Gastroesophageal sphincter (tissue), 4 donors: ENCODE measurements at regions not wholly inside any gene's neighbourhood (a gene's known extent, or its start where the extent isn't known, plus 50 kb on each side); places are given as distances from the start of the nearest gene placed in this dataset.

Experiments
- ATAC-seq: fragments of 150-250 bp; one replicate; pipeline ENCODE4 v1.9.1; 2016; ENCODE audit warnings: mild to moderate bottlenecking, moderate library complexity
- H3K27ac ChIP-seq, 4 donors: fragments of 200-600 bp; sonication (generic) in 3 of 4; 1 replicate in 3 of 4; 2 replicates in 1 of 4; pipeline ENCODE4 v1.5.1; 2016 to 2019
- H3K27me3 ChIP-seq: fragments of 200-600 bp; sonication (generic); one replicate; pipeline ENCODE4 v1.5.1; 2019
- H3K36me3 ChIP-seq, 2 donors: fragments of 200-600 bp; sonication (generic); one replicate each; pipeline ENCODE4 v1.5.1; 2019; ENCODE audit warnings: control low read depth in 1 of 2
- H3K4me1 ChIP-seq, 3 donors: fragments of 200-600 bp; sonication (generic); 1 replicate in 2 of 3; 2 replicates in 1 of 3; pipeline ENCODE4 v1.5.1; 2016 to 2019; ENCODE audit warnings: control low read depth in 2 of 3
- H3K4me3 ChIP-seq, 2 donors: fragments of 200-600 bp; sonication (generic); one replicate each; pipeline ENCODE4 v1.5.1; 2019; ENCODE audit warnings: mild to moderate bottlenecking in 1 of 2, moderate library complexity in 1 of 2
- H3K9me3 ChIP-seq, 3 donors: fragments of 200-600 bp; sonication (generic); one replicate each; pipeline ENCODE4 v1.5.1; 2017 to 2019; ENCODE audit warnings: control low read depth in 2 of 3
- EP300 ChIP-seq: sonication (generic); formaldehyde crosslinking; IDR thresholded peaks from one replicate; pipeline ENCODE4 v1.6.1; 2017; ENCODE audit warnings: antibody characterized with exemption, mild to moderate bottlenecking
- POLR2A ChIP-seq, 2 donors: fragments of 450-650 bp; IDR thresholded peaks; one replicate each; pipeline ENCODE4 v1.6.1; 2017; ENCODE audit warnings: antibody characterized with exemption in 2 of 2, mild to moderate bottlenecking in 2 of 2, moderate library complexity in 1 of 2
- POLR2AphosphoS5 ChIP-seq: sonication (generic); formaldehyde crosslinking; IDR thresholded peaks from one replicate; pipeline ENCODE4 v1.6.1; 2017; ENCODE audit warnings: antibody characterized with exemption
- WGBS, 2 donors: methylation state at CpG; one replicate each; pipeline ENCODE4 v1.1.5; 2018; ENCODE audit warnings: low coverage in 1 of 2; 5-methylcytosine and 5-hydroxymethylcytosine counted together
- TF ChIP-seq, protein P1 (sequence below), 4 experiments: fragments of 200-600 bp in 2 of 4; fragments of 450-650 bp in 2 of 4; sonication (generic) in 1 of 4; IDR thresholded peaks; one replicate each; pipeline ENCODE4 v1.5.1; 2017 to 2019; ENCODE audit warnings: antibody characterized with exemption in 4 of 4, mild to moderate bottlenecking in 2 of 4, moderate library complexity in 2 of 4

DNA sequence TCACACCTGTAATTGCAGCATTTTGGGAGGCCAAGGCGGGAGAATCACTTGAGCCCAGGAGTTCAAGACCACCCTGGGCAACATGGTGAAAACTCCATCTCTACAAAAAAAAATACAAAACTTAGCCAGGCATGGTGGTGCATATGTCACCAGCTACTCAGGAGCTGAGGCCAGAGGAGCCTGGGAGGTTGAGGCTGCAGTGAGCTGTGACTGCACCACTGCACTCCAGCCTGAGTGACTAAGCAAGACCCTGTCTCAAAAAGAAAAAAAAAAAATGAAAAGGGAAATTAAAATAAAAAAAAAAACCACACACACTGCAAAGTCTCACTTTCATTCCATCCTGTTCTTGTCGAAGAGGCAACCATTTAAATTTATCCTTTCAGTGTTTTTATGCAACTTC lies 100.8 kb upstream of the PIAS1 start:
- no peak for ATAC-seq
- Histone ChIP-seq H3K4me3 (no peak overlapping the region), H3K36me3 (no peaks in the 10 kb centered on the region), H3K27ac (no peak overlapping the region), H3K9me3 (no peaks in the 10 kb centered on the region), H3K27me3 (no peaks in the 10 kb centered on the region), H3K4me1 (peaks cover 0 to 10% (median 0%) of the 10 kb centered on the region in 3 donors)
- WGBS, 2 donors = 85 to 86% methylated on average over 1 to 2 of the region's 2 CpGs
- TF ChIP-seq EP300 (no peak), POLR2AphosphoS5 (no peak), POLR2A (IDR thresholded peaks at IDR 0.05) (no peak)
- TF ChIP-seq, protein P1, sequence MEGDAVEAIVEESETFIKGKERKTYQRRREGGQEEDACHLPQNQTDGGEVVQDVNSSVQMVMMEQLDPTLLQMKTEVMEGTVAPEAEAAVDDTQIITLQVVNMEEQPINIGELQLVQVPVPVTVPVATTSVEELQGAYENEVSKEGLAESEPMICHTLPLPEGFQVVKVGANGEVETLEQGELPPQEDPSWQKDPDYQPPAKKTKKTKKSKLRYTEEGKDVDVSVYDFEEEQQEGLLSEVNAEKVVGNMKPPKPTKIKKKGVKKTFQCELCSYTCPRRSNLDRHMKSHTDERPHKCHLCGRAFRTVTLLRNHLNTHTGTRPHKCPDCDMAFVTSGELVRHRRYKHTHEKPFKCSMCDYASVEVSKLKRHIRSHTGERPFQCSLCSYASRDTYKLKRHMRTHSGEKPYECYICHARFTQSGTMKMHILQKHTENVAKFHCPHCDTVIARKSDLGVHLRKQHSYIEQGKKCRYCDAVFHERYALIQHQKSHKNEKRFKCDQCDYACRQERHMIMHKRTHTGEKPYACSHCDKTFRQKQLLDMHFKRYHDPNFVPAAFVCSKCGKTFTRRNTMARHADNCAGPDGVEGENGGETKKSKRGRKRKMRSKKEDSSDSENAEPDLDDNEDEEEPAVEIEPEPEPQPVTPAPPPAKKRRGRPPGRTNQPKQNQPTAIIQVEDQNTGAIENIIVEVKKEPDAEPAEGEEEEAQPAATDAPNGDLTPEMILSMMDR (IDR thresholded peaks at IDR 0.05) = no peak

DNA sequence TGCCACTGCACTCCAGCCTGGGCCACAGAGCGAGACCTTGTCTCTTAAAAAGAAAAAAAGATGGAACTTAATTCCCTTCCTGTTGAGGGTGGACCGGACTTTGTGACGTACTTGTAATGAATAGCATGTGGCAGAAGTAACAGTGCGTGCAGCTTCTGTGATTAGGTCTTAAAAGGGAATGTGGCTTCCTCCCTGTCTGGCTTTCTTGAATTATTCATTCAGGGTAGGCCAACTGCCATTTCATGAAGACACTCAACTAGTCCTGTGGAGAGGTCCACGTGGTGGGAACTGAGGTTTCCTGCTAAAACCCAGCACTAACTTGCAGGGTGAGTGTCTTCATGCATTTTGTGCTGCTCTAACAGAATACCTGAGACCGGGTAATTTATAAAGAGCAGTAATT lies 98.9 kb upstream of the PIAS1 start:
- H3K36me3 ChIP-seq = no peaks in the 10 kb centered on the region
- TF ChIP-seq, protein P1 (IDR thresholded peaks at IDR 0.05) = no peak
- no peak for TF ChIP-seq POLR2A (IDR thresholded peaks at IDR 0.05)
- TF ChIP-seq EP300 = no peak
- ATAC-seq = peak; percentile 10
- peaks cover 0 to 10% (median 0%) of the 10 kb centered on the region in 3 donors for H3K4me1 ChIP-seq
- H3K27ac ChIP-seq = peak overlapping the region in 1 of 4 donors; percentile 75
- no peaks in the 10 kb centered on the region for H3K27me3 ChIP-seq
- no peak overlapping the region for H3K4me3 ChIP-seq
- WGBS, 2 donors = 72 to 75% methylated on average over 6 of the region's 6 CpGs
- no peaks in the 10 kb centered on the region for H3K9me3 ChIP-seq

DNA sequence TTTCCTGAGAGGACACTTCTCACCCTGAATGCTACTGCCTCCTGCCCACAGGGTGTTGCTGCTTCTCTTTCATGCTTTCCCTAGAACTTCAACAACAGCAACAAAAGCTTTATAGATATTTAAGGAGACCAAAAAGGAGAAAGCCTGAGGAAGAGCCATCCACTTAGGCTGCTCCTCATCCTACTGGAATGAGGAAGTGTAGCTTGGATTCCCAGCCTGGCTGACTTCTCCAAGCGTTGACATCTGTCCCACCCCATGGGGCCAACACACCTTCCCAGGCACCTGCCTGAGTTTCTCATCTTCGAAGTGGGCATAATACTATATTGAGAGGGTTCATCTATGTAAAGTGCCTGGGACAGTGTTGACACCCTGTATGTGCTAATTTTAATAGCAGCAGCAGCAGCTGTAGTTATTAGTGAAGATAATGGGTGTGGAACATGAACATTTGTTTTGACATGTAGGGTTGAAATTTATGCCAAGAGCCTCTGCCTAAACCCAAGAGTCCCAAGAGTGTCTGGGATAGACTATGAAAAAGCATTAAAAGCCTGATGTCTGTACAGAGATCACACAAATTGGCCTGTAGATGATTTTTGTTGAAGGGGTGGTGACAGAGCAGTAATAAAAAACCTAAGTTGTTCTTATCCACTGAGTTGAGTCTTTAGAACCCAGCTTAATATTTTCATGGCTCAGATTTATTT lies 96.5 kb upstream of the PIAS1 start:
- no peak for TF ChIP-seq POLR2A (IDR thresholded peaks at IDR 0.05)
- TF ChIP-seq POLR2AphosphoS5 = no peak
- no peak for TF ChIP-seq EP300
- Histone ChIP-seq H3K27ac (peak overlapping the region in 2 of 4 donors; percentile 9 to 20), H3K4me3 (no peak overlapping the region), H3K9me3 (no peaks in the 10 kb centered on the region), H3K27me3 (no peaks in the 10 kb centered on the region), H3K4me1 (peaks cover 0 to 10% (median 6%) of the 10 kb centered on the region in 3 donors), H3K36me3 (no peaks in the 10 kb centered on the region)
- 73% methylated on average over 2 of the region's 2 CpGs; no CpG with 5 or more reads in 1 of the 2 donors for WGBS, 2 donors
- ATAC-seq = no peak

DNA sequence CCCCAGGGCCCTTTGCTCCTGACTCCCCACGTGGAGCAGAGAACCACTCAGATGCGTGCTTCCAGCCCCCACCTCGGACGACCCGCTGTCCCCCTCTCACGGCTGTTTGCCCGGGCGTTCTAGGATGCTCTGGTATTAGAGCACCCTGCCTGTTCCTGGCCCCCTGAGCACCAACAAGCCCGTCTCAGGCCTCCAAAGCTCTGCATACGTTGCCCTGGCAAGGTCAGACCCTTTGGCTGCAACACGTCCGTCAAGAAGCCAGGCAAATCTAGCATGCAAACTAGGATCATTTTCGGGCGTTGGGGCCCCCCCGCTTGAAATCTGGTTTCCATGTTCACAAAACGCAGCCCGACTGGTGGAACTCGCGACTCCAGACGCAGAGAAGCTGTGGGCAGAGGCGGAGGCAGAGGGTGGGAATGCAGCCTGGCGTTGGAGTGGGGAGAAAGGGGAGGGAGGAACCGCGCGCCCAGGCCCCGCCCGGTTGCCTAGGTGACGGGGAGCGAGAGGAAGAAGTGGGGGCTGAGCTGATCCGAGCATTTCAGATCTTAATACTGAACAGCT lies 86.2 kb upstream of the PIAS1 start:
- TF ChIP-seq POLR2A (IDR thresholded peaks at IDR 0.05) (no peak), EP300 (no peak), POLR2AphosphoS5 (no peak)
- TF ChIP-seq, protein P1 (IDR thresholded peaks at IDR 0.05) = peak in 1 of 4 experiments; percentile 13
- peak; percentile 96 for ATAC-seq
- Histone ChIP-seq H3K36me3 (no peaks in the 10 kb centered on the region), H3K27ac (peak overlapping the region in 3 of 4 donors; percentile 55 to 77 (median 59)), H3K9me3 (no peaks in the 10 kb centered on the region), H3K4me1 (peaks cover 0 to 20% (median 5%) of the 10 kb centered on the region in 3 donors), H3K4me3 (peak overlapping the region; percentile 16 to 46), H3K27me3 (no peaks in the 10 kb centered on the region)
- WGBS, 2 donors = 0% methylated on average over 12 of the region's 30 CpGs; no CpG with 5 or more reads in 1 of the 2 donors

DNA sequence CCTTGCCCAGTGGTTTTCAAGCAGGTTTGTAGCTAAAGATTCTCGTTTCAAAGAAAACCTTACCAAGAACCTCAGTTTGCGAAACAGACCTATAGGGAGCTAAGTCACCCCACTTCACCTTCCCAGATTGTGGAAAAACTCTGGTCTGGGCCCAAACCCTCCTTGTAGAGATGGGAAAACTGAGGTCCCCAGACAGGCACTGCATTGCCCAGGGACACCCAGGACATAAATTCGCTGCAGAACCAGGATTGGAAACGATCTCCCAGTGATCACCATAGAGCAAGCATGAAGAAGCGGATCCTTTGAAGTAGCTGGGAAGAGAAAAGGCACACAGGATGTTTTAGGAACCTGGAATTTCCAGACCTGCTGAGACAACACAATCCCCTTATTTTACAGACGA lies 85.6 kb upstream of the PIAS1 start:
- Histone ChIP-seq H3K27ac (peak overlapping the region in 3 of 4 donors; percentile 55 to 77 (median 59)), H3K36me3 (no peaks in the 10 kb centered on the region), H3K9me3 (no peaks in the 10 kb centered on the region), H3K27me3 (no peaks in the 10 kb centered on the region), H3K4me1 (peaks cover 0 to 20% (median 5%) of the 10 kb centered on the region in 3 donors), H3K4me3 (peak overlapping the region in 1 of 2 donors; percentile 46)
- 76 to 86% methylated on average over 3 to 4 of the region's 6 CpGs for WGBS, 2 donors
- ATAC-seq = peak; percentile 11
- TF ChIP-seq POLR2A (IDR thresholded peaks at IDR 0.05) = no peak
- no peak for TF ChIP-seq EP300
- no peak for TF ChIP-seq POLR2AphosphoS5
- TF ChIP-seq, protein P1 (IDR thresholded peaks at IDR 0.05) = no peak
